Loucy (cell line): ENCODE measurements at regions not wholly inside any gene's neighbourhood (a gene's known extent, or its start where the extent isn't known, plus 50 kb on each side); places are given as distances from the start of the nearest gene placed in this dataset.

Experiments
- H2AFZ ChIP-seq: fragments of 200-600 bp; sonication (generic); 2 replicates; pipeline ENCODE4 v1.6.0; 2016; ENCODE audit warnings: antibody characterized with exemption, mild to moderate bottlenecking, low read length, moderate library complexity
- H3F3A ChIP-seq: fragments of 200-600 bp; 2 replicates; pipeline ENCODE4 v1.6.0; 2016; ENCODE audit warnings: antibody characterized with exemption, low read depth, mild to moderate bottlenecking
- H3K27me3 ChIP-seq: fragments of 200-600 bp; sonication (generic); 2 replicates; pipeline ENCODE4 v1.6.1; 2014; ENCODE audit warnings: low read length, mild to moderate bottlenecking; ENCODE audit not compliant: insufficient read depth, poor library complexity, severe bottlenecking
- H3K36me3 ChIP-seq: fragments of 200-600 bp; sonication (generic); 2 replicates; pipeline ENCODE4 v1.6.1; 2016; ENCODE audit warnings: low read length; ENCODE audit not compliant: insufficient read depth
- H3K4me1 ChIP-seq: fragments of 200-600 bp; sonication (generic); 2 replicates; pipeline ENCODE4 v1.5.1; 2014; ENCODE audit warnings: low read length, mild to moderate bottlenecking; ENCODE audit not compliant: insufficient read depth, poor library complexity, severe bottlenecking
- H3K4me2 ChIP-seq: fragments of 200-600 bp; sonication (generic); 2 replicates; pipeline ENCODE4 v1.6.0; 2014; ENCODE audit warnings: antibody characterized with exemption, low read length, low read depth, mild to moderate bottlenecking; ENCODE audit not compliant: poor library complexity, severe bottlenecking
- H3K4me3 ChIP-seq: fragments of 200-600 bp; sonication (generic); 2 replicates; pipeline ENCODE4 v1.5.1; 2014; ENCODE audit warnings: low read length, mild to moderate bottlenecking, mixed read lengths; ENCODE audit not compliant: poor library complexity, severe bottlenecking
- H3K79me2 ChIP-seq: fragments of 200-600 bp; sonication (generic); 2 replicates; pipeline ENCODE4 v1.6.1; 2014; ENCODE audit warnings: low read length; ENCODE audit not compliant: insufficient read depth
- H3K9ac ChIP-seq: fragments of 200-600 bp; sonication (generic); 2 replicates; pipeline ENCODE4 v1.6.0; 2014; ENCODE audit warnings: mild to moderate bottlenecking, low read depth, low read length, moderate library complexity; ENCODE audit not compliant: poor library complexity, severe bottlenecking
- H3K9me2 ChIP-seq: fragments of 200-600 bp; sonication (generic); replicated peaks from 2 replicates; pipeline ENCODE4 v1.6.1; 2016; ENCODE audit warnings: low read depth, low read length, mixed read lengths
- H3K9me3 ChIP-seq: fragments of 200-600 bp; sonication (generic); 2 replicates; pipeline ENCODE4 v1.6.1; 2014; ENCODE audit warnings: mild to moderate bottlenecking, antibody characterized with exemption, low read length, low read depth; ENCODE audit not compliant: insufficient read depth
- H4K20me1 ChIP-seq: fragments of 200-600 bp; sonication (generic); 2 replicates; pipeline ENCODE4 v1.6.0; 2014; ENCODE audit warnings: antibody characterized with exemption, low read length, mild to moderate bottlenecking; ENCODE audit not compliant: insufficient read depth, poor library complexity, severe bottlenecking
- CTCF ChIP-seq: fragments of 200-600 bp; sonication (generic); conservative IDR thresholded peaks from 2 replicates; pipeline ENCODE4 v1.5.1; 2014; ENCODE audit warnings: mild to moderate bottlenecking, antibody characterized with exemption, low read length
- EZH2phosphoT487 ChIP-seq: fragments of 200-600 bp; IDR thresholded peaks from 2 replicates; pipeline ENCODE4 v1.6.1; 2018; ENCODE audit warnings: antibody characterized with exemption, mild to moderate bottlenecking, moderate library complexity, borderline replicate concordance

DNA sequence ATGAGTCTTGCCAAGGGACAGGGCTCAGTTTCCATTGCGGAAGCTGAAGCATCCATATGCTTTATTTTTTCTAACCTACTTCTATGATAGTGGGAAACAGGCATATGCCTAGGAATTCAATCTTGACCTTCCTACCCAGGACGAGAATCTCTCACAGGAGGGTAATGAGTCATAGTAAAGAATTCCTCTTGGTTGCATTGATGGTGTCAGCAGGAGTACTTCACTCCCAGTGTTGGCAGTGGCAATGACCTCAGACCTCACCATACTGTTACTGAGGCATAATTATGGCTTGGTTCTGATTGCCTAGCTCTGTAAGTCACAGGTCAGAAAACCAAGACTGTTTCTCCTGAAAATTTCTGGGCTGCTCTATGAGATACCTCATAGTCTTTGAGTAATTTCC lies 552.9 kb downstream of the ARL4A start:
- no peaks in the 10 kb centered on the region for H3K4me1 ChIP-seq
- H3K79me2 ChIP-seq: no peaks in the 10 kb centered on the region
- H2AFZ ChIP-seq: no peak overlapping the region
- no peaks in the 10 kb centered on the region for H3K9me2 ChIP-seq
- no peaks in the 10 kb centered on the region for H3F3A ChIP-seq
- TF ChIP-seq CTCF (no peak), EZH2phosphoT487 (no peak)
- H3K36me3 ChIP-seq: no peaks in the 10 kb centered on the region
- H3K4me2 ChIP-seq: no peak overlapping the region
- H3K27me3 ChIP-seq: no peaks in the 10 kb centered on the region
- no peaks in the 10 kb centered on the region for H4K20me1 ChIP-seq
- H3K9ac ChIP-seq: no peak overlapping the region
- H3K9me3 ChIP-seq: no peaks in the 10 kb centered on the region
- H3K4me3 ChIP-seq: no peak overlapping the region

DNA sequence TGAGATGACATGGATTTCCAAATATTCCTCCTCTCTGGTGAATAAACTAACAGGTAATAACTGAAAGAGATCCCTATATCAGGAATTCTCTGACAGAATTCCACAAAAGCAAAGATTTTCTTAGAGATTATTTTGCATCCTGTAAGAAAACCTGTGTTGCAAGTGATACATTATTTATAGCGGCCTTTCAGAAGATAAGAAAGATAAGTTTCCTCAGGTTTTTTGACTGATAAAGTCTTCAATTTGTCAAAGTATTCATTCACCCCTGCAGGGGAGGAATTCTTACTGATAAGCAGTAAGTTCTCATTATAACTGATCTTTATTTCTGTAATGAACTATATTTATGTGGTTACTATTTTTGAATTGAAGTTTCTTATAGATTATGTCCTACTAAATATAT lies 554.0 kb downstream of the ARL4A start:
- H3K27me3 ChIP-seq: no peaks in the 10 kb centered on the region
- H3K9ac ChIP-seq: no peak overlapping the region
- H3K36me3 ChIP-seq: no peaks in the 10 kb centered on the region
- no peaks in the 10 kb centered on the region for H3K9me3 ChIP-seq
- no peaks in the 10 kb centered on the region for H3K9me2 ChIP-seq
- H4K20me1 ChIP-seq: no peaks in the 10 kb centered on the region
- no peak overlapping the region for H2AFZ ChIP-seq
- H3K79me2 ChIP-seq: no peaks in the 10 kb centered on the region
- H3K4me2 ChIP-seq: no peak overlapping the region
- H3K4me3 ChIP-seq: no peak overlapping the region
- H3F3A ChIP-seq: no peaks in the 10 kb centered on the region
- TF ChIP-seq CTCF: no peak
- no peak for TF ChIP-seq EZH2phosphoT487
- H3K4me1 ChIP-seq: no peaks in the 10 kb centered on the region

GRCh38 chr7:13257661-13258060 lies 570.2 kb downstream of the ARL4A start:
- Histone ChIP-seq H3K27me3 (no peaks in the 10 kb centered on the region), H3K4me2 (no peak overlapping the region), H3K9ac (no peak overlapping the region), H3K9me3 (no peaks in the 10 kb centered on the region), H2AFZ (no peak overlapping the region), H3K36me3 (no peaks in the 10 kb centered on the region), H3K9me2 (no peaks in the 10 kb centered on the region), H3F3A (no peaks in the 10 kb centered on the region), H4K20me1 (no peaks in the 10 kb centered on the region), H3K4me1 (no peaks in the 10 kb centered on the region), H3K79me2 (no peaks in the 10 kb centered on the region), H3K4me3 (no peak overlapping the region)
- TF ChIP-seq CTCF: no peak
- no peak for TF ChIP-seq EZH2phosphoT487
